Renal pelvis (tissue), 1 donor: ENCODE measurements at regions not wholly inside any gene's neighbourhood (a gene's known extent, or its start where the extent isn't known, plus 50 kb on each side); places are given as distances from the start of the nearest gene placed in this dataset.

Source experiments
- DNase-seq: peaks from one replicate; pipeline ENCODE4 v3.0.0-alpha.2; 2013

DNA sequence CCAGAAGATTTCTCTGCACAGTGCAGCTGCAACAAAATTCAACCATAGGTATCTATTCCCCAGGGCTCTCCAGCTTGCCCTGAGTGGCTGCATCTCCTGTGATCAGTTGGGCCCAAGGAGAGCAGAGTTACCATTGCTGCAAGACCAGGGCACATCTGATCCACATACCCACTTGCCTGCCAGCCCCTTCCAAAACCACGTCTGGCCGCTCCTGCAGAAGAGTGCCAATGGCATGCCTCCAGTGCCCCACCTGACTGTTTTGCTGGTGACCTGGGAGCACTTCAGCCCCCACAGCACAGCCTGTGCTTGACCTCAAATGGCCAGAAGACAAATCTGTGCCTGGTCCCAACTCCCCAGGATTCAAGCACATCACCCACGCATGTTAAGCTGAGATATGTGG is 526.1 kb upstream of the GBE1 start:
- no peak for DNase-seq

DNA sequence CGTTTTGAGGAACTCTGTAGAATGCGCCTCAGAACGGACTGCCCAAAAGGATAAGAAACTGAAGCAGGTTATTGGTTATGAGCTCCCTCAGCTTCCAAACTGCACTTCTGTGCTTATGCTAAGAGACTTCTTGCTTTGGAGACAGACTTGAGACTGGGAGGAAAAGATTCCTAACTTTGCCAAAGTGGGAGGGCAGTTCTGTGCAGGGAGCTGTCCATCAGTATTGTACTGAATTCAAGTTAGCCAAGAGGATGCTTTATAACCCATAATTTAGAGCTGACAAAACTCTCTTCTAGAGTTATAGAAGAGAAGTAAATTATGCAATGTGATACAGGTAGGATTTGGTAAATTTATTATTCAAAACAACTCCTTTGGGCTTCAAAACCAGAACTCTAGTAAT is 519.8 kb upstream of the GBE1 start:
- peak; percentile 12 for DNase-seq

DNA sequence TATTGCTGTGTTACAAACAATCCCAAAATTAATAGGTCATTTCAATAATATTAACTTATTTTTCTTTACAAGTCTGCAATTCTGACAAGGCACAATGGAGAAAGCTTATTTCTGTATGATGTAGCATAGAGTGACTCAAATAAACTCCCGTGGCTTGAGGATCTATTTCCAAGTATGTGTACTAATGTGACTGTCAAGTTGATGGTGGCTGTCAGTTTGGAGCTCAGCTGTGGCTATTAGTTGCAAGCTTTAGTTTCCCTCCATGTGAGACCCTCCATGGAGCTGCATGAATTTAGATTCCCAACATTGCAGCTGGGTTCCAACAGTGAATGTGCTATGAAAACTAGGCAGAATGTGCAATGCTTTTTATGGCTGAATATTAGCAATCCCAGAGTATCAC is 515.5 kb upstream of the GBE1 start:
- DNase-seq, result no peak

DNA sequence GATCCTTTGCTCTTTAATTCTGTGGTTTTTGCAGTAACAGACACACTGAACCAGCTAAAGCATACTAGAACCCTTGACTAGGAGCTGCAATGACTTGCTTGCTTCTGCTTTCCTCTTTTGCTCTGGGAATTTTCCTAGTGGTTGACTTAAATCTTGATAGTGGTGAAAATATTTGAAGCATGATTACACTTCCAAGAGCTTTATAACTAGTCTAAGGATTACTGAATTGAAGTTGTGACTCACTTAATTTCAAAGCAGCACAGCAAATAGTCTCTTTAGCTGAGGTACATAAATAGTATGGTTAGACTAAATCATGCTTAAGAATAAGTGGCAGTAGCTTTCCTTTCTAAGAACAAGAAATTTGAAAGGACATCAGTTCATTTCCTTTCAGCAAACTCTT is 513.5 kb upstream of the GBE1 start:
- no peak for DNase-seq

DNA sequence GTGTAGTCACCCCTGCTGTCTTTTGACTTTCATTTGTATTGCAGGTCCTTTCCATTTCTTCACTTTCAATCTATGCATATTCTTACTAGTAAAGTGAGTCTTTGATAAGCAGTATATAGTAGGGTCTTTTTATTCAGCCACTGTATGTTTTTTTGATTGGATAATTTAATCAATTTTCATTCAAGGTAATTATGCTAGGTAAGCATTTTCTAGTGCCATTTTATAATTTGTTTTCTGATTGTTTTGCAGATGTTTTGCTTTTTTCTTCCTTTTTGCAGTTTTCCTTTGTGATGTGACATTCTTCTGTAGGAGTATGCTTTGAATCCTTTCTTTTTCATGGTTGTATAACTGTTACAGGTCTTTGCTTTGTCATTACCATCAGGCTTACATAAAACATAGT is 504.3 kb upstream of the GBE1 start:
- no peak for DNase-seq

DNA sequence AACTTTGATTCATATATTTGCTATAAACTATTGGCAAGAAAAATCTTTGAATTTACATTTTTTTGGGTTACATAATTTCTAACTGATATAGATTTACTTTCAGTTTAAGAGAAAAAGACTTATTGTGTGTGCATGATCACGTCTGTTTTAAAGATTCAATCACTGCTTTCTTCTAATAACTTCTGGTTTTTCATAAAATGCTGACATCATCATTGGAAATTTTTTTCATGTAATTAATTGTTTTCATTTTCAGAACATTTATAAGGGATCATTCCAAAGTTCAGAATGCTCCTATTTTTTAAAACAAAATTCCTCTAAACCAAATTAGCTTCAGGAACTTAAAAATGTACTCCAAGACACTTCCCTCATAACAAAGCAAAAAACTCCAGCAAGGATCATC is 500.7 kb upstream of the GBE1 start:
- no peak for DNase-seq

DNA sequence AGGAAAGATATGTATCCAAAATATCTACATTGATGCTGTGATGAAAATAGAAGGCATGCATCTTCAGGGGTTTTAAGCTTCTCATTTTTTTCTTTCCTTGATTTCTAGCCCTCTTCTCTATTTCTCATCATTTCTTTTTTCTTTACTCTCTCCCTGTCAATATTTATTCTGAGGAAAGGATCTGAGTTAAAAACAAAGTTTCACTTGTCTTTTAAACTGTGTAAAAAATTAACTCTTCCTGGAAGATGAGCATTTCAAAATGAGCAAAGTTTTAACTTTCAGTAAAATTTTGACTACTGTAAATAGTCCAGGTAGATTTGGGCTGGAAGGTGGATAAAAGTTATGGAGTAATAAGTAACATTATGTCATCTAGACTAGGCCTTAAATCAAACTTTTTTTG is 500.2 kb upstream of the GBE1 start:
- DNase-seq, result no peak

DNA sequence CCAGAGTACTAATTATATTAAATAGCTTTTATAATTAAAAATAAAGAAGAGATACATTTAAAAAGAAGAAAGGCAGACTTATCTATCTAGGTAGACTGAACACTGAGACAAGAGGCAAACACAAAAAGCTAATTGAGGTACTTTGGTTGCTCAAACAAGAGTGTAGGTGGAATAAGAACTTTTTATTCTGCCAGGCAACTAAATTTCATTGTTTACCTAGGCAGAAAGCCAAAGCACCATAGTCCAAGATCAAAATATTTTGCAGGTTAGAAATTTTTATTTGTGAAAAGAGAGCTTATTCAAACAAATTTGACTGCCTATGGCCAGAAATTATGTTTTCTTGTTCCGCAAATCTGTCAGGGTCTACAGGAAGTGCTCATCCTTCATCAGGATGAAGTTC is 499.6 kb upstream of the GBE1 start:
- DNase-seq, result no peak

DNA sequence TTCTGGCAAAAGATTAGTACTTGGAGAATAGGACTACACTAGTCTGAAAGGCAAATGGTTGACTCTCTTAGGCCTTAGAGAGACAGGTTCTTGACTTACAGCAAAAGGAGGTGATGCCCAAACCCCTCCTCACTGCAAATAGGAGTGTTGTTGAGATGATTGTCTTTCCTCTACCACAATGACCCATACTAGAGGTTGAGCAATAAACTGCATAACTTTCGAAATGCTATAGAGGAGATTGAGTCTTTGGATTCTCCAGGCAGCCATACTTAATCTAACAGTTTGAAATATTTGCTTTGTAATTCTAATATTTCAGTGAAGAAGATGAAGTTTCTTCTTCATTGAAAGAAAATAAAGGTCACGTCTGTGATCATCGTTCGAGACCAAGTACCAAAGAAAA is 498.5 kb upstream of the GBE1 start:
- no peak for DNase-seq

DNA sequence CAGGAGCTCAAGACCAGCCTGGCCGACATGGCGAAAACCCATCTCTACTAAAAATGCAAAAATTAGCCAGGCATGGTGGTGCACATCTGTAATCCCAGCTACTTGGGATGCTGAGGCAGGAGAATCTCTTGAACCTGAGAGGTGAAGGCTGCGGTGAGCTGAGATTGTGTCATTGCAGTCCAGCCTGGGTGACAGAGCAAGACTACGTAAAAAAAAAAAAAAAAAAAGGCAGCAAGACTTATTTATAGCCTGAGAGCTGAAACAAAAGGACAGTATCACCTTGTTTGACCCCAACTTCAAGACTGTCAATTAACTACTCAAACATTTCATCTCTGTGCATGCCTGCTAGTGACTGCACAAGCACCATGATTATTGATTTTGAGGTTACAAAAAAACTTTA is 478.9 kb upstream of the GBE1 start:
- no peak for DNase-seq

DNA sequence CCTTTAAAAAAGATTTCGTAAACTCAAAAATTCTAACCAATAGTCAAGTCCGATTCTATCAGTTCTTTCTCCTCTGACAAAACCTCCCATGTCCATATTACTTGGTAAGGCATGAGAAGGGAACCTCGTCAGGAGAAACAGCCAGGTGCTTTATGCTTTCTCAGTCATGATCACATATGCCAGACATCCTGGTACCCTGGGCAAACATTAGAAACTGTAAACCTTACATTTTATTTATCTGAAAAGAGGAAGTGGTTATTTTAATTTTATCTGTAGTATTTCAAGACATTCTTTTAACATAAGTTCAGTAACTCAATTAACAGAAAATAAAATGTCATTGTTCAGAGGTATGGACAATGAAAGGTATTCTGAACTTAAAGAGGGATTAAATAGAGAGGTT is 474.8 kb upstream of the GBE1 start:
- no peak for DNase-seq

DNA sequence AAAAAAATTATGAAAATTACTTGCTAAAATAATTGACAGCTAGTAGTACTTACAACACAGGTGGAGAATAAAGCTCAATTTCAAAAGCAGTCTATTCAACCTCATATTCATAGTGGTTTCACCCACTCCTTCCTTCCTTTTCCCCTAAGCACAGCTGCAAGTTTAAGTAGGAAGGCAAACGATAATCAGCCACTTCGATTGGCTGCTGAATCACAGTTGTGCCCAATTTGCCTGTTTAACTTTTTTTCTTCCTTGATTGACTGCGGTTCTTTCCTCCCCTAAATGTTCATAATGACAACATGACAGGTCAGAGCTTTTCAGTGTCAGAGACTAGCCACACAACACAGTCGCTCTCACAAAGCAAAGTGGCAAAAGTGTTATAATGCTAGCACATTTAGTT is 468.0 kb upstream of the GBE1 start:
- DNase-seq, result no peak

DNA sequence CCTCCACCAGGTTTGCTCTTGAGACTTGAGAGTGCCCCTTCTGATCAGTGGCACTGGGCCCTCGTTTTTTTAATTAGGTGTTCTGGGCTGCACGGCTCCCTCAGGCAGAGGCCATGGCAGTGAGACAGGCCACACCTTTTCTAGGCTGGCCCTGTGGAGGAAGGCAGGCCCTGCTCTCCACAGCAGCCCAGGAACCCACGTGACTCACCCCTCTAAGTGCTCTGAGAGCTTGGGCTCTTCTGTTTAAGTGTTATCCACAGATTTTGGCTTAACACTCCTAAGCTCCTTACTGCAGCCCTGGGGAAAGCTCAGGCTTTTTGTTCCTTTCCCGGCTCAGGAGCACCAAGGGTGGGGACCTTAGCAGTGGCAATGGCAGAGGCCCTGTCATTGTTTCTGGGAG is 463.2 kb upstream of the GBE1 start:
- DNase-seq, result no peak

DNA sequence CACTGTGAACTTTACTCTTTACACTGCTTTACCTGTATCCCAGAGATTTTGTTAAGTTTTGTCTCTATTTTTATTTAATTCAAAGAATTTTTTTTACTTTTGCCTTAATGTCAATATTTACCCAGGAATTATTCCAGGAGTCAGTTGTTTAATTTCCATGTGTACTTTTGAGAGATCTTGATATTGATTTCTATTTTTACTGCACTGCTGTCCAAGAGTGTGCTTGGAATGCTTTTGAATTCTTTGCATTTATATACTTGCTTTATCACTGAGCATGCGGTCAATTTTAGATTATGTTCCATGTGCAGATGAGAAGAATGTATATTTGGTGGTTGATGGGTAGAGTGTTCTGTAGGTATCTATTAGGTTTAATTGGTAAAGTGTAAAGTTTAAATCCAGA is 461.0 kb upstream of the GBE1 start:
- no peak for DNase-seq

DNA sequence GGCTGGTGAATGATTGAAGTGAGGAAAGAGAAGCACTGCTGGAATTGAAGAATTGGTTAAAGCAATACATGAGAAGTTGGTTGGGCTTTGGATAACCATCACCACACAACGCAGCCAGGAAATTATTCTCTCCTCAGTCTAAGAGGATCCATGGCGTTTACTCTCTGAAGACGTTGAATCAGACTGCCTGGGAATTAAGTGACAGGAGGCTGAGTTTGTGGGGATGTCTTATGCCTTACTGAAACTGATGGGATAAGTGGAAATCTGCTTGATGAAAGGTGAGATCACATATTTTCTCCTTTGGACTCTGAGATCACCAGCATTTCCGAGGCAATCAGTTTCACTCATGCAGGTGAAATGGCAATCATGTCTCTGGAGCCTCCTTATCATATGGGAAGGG is 456.1 kb upstream of the GBE1 start:
- no peak for DNase-seq

DNA sequence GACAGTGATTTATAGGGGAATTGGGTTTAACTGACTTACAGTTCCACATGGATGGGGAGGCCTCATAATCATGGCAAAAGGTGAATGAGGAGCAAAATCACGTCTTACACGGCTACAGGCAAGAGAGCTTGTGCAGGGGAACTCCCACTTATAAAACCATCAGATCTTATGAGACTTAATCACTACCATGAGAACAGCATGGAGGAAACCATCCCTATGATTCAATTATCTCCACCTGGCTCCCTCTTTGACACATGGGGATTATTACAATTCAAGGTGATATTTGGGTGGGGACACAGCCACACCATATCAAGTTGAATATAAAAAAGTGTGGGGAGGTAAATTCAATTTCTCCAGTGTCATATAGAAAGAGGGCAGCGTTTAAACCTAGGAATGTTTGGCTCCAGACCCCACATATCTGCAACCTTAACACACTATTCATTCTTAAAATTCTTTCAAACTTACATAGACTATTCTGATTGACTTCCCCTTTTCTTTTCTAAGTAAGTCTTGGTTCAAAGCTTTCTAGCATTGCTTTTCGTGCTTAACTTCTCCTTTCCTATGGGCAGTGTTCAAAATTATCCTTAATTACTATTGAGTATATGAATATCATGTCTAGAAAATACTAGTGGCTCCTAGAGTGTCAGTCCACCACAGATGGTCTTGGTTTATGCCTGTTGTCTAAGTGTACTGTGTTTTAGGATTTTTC is 446.7 kb upstream of the GBE1 start:
- no peak for DNase-seq

DNA sequence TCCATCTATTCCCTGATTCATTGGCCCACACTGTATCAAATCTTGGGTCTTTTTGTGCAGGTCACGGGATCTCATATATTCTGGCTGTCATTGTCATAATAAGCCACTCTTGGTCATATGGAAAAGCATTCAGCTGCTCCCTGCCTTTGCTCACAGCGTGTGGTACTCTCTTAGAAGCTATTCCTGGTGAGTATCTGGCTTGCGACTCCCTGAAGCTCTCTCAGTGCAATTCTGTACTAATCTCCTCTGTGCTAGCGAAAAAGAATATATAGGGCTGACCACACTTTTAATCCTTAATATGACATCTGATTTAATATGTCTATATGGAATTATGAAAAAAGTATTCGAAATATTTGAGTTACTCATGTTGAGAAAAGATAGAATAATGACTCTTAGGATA is 440.8 kb upstream of the GBE1 start:
- no peak for DNase-seq

DNA sequence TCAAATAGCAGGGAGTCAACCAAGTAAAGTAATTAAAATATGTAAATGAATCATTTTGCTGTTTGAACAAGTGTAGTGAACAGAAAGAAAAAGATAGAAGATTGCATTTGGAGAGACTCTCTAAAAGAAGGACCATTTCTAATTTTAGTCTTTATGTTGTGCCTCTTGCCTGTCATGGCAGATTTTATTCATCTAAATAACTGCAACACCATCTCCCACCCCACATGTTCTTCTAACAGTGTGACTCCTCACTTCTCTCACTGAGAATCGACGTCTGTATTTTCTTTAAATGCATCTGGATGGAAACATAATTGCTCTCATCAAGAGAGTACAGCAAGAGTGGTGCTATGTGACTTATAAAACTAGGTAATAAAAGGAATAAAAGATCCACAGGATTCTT is 439.9 kb upstream of the GBE1 start:
- DNase-seq, result no peak

DNA sequence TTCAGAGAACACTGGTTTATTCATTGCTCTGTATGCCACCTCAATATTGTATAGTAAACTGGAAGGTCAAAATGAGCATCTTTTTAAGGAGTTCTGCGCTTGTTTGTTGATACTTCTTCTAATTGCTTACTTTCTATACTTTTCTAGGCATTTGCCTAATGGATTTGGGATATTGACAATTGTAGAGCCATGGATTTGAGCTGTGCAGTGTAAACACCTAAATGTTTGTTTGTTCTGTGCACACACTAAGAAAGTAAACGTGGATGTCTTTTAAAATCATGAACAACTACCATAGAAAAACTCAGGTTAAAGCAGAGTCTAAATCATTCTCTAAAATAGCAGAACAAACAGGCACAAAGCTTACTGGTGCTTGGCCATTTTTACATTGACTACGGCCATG is 436.6 kb upstream of the GBE1 start:
- no peak for DNase-seq

DNA sequence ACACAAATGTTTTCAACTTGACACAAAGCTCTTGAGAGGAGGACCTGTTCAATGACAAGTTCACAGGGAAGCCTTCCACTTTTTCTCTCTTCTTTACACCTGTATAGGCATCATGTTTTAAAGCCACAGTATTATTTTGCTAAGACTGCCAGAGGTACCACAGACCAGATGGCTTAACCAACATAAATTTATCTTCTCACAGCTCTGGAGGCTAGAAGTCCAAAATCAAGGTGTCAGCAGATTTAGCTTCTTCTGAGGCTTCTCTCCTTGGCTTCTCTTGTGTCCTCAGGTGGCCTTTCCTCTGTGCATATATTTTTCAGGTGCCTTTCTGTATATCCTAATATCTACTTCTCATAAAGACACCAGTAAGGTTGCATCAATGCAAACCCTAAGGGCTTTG is 435.2 kb upstream of the GBE1 start:
- no peak for DNase-seq

DNA sequence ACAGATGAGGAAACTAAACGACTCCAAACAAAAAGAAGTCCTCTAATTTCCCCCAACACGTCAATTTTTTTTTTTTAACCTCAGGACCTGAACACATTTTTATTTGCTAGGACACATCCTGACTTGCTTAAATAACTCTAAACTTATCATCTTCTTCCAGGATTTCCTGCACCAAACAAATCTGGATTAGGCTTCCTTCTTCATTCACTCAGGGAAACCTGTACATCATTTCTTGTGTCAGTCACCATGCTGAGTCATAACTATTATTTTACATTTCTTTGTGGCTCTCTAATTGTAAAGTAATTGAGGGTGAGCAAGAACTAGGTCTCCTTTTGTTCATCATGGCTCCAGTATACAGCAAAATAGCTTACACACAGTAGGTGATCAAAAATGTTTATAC is 433.4 kb upstream of the GBE1 start:
- no peak for DNase-seq

DNA sequence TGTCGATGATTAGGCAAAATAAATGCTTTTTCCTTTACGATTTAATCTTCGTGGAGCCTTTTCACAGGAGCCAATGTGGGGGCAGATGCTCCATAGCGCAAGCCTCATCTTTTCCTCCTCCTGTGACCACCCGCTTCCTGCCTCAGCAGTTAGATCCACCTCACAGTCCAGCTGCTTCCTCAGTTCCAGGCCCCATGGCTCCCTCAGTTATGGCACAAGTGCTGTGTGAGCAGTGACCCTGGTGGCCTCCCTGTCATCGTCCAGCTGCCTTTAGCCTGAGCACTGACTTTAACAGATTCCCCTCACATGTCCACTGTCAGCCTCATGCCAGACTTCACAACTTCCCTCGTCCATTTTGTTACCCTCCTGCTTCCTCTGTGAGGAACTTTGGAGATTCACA is 424.6 kb upstream of the GBE1 start:
- no peak for DNase-seq

DNA sequence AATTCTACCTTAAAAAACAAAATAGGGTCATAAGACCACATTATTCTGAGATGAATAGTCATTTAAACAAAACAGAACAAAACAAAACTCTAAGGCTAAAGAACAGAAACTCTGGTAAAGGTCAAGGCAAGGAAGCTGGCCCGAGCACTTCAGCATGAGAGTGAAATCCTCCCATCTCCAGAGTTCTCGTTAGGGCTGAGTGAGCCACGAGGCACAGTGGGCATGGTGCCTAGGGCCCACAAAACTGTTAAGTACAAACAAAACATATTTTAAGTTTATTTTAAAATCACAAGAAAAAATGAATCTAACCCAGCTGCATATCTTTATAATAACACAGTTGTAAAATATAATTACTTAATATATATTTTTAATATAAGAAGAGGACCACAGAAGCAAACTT is 417.8 kb upstream of the GBE1 start:
- no peak for DNase-seq

DNA sequence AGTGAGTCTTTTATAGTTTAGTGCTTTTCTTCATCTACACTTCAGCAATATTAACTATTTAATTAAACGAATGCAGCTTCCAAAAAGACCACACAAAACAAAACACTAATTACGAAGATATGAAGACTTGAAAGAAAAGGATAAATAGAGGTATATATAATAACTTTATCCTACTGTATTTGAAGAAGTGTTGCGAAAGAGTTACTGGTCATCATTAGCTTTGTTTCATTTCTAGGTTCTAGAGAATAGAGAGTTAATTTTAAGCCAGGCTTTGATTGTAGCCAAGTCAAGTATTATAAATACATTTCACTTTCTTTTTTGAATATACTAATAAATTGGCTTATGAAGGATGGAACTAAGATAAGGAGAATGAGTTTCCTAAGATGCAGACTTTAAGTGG is 416.8 kb upstream of the GBE1 start:
- no peak for DNase-seq

DNA sequence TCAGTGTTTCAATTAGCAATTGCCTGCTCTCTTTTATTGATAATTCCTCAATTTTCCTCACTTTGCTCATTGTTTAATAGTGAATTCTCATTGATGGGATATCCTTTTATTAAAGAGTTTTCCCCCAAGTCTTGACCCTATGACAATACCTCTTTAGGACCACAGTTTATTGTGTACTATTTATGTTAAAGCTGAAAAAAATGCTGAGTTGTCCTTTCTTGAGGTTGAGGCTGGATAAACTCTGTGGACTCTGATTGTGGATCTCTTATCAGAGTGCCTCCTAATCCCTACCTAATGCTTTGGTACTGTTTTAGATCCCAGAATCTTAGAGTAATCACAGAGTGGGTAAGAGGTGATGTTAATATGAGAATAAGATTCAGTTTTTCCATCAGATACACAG is 416.3 kb upstream of the GBE1 start:
- DNase-seq, result no peak
